HepG2 (cell line): ENCODE measurements at regions not wholly inside any gene's neighbourhood (a gene's known extent, or its start where the extent isn't known, plus 50 kb on each side); places are given as distances from the start of the nearest gene placed in this dataset.

Experiments
- ATAC-seq: fragments of 200-7000 bp; cut with Tn5 transposase; 3 replicates; pipeline ENCODE4 v1.9.1; 2020; ENCODE audit warnings: mild to moderate bottlenecking, moderate library complexity
- BruUV-seq: library from RNA; stranded (reverse); fragments of 400-500 nt; replicated peaks from 2 replicates; lab custom pipeline; 2021; lab: Mats Ljungman, UMichigan
- CTCF ChIA-PET: fragments of 300-600 bp; formaldehyde crosslinking; extraction: SDS; loops from one replicate; lab custom pipeline; 2021; ENCODE audit warnings: low total read pairs, inconsistent platforms, low intra/inter-chr PET ratio; lab: Yijun Ruan, JAX
- POLR2A ChIA-PET: fragments of 350-600 bp; sonication (Branson Sonifier 250); formaldehyde crosslinking; loops from one replicate; lab custom pipeline; 2020; ENCODE audit warnings: antibody characterized with exemption, inconsistent platforms; lab: Yijun Ruan, JAX
- DNase-seq: peaks from one replicate; pipeline ENCODE4 v3.0.0-alpha.2; 2015; ENCODE audit warnings: low spot score
- FAIRE-seq: peaks from 3 replicates; lab custom pipeline; 2011; peaks lifted over from hg19 to GRCh38; lab: Jason Lieb, UNC
- H2AFZ ChIP-seq: one replicate; pipeline ENCODE4 v1.6.1; 2011; ENCODE audit warnings: low read length, inconsistent platforms
- H3K27ac ChIP-seq: fragments of 300-600 bp; 3 replicates; pipeline ENCODE4 v1.8.0; 2011; ENCODE audit warnings: mixed run types, mild to moderate bottlenecking, mixed read lengths, low read length, inconsistent platforms; ENCODE audit not compliant: insufficient read depth; ENCODE audit errors: extremely low read length
- H3K27me3 ChIP-seq, 2 experiments: fragments of 200-600 bp in 1 of 2; 2 replicates in 1 of 2; 3 replicates in 1 of 2; pipeline versions ENCODE4 v1.6.0 to v1.8.0; 2011; ENCODE audit warnings: low read length in 2 of 2, mild to moderate bottlenecking in 2 of 2, moderate library complexity in 2 of 2, inconsistent platforms in 1 of 2; ENCODE audit not compliant: insufficient read depth in 2 of 2, control insufficient read depth in 1 of 2
- H3K36me3 ChIP-seq, 2 experiments: fragments of 200-600 bp in 1 of 2; replicated peaks in 1 of 2; 2 replicates in 1 of 2; 3 replicates in 1 of 2; pipeline versions ENCODE4 v1.5.1 to v1.8.0; 2011; ENCODE audit warnings: low read length in 2 of 2, inconsistent platforms in 1 of 2; ENCODE audit not compliant: insufficient read depth in 2 of 2, control insufficient read depth in 1 of 2
- H3K4me1 ChIP-seq: 2 replicates; pipeline ENCODE4 v1.5.1; 2012; ENCODE audit warnings: low read length, inconsistent platforms; ENCODE audit not compliant: insufficient read depth
- H3K4me2 ChIP-seq: 2 replicates; pipeline ENCODE4 v1.6.0; 2011; ENCODE audit warnings: low read depth, low read length, inconsistent platforms
- H3K4me3 ChIP-seq, 3 experiments: fragments of 200-600 bp in 1 of 3; sonication (generic), shearing (Covaris generic) in 1 of 3; replicated peaks in 1 of 3; 2 replicates each; pipeline ENCODE4 v1.5.1; 2011 to 2016; ENCODE audit warnings: low read length in 3 of 3, inconsistent platforms in 2 of 3, low read depth in 2 of 3, mild to moderate bottlenecking in 2 of 3, control low read depth in 1 of 3, mixed read lengths in 1 of 3; ENCODE audit not compliant: insufficient read depth in 1 of 3
- H3K79me2 ChIP-seq: one replicate; pipeline ENCODE4 v1.6.1; 2011; ENCODE audit warnings: low read length, inconsistent platforms; ENCODE audit not compliant: insufficient read depth
- H3K9ac ChIP-seq: 2 replicates; pipeline ENCODE4 v1.6.0; 2011; ENCODE audit warnings: mild to moderate bottlenecking, low read depth, low read length, inconsistent platforms; ENCODE audit not compliant: insufficient read depth
- H3K9me3 ChIP-seq: 2 replicates; pipeline ENCODE4 v1.5.1; 2012; ENCODE audit warnings: mild to moderate bottlenecking, low read length
- H4K20me1 ChIP-seq: 2 replicates; pipeline ENCODE4 v1.6.0; 2011; ENCODE audit warnings: inconsistent platforms, mild to moderate bottlenecking, low read length, moderate library complexity; ENCODE audit not compliant: insufficient read depth
- ELF3 ChIP-seq: IDR thresholded peaks from 2 replicates; pipeline ENCODE4 v1.6.1; 2016; ENCODE audit warnings: missing genetic modification reagents, missing compliant biosample characterization
- ERF ChIP-seq: IDR thresholded peaks from 2 replicates; pipeline ENCODE4 v1.6.1; 2018; ENCODE audit warnings: missing biosample characterization, missing genetic modification reagents
- FOXA3 ChIP-seq: IDR thresholded peaks from 2 replicates; pipeline ENCODE4 v1.6.1; 2016; ENCODE audit warnings: missing genetic modification reagents, missing compliant biosample characterization
- FOXP1 ChIP-seq, 2 experiments: fragments of 450-650 bp in 1 of 2; IDR thresholded peaks; 2 replicates each; pipeline ENCODE4 v1.6.1; 2017 to 2018; ENCODE audit warnings: antibody characterized with exemption in 1 of 2
- GATAD2A ChIP-seq: IDR thresholded peaks from 2 replicates; pipeline ENCODE4 v1.6.1; 2016
- HDAC1 ChIP-seq: sonication (generic); formaldehyde crosslinking; IDR thresholded peaks from 2 replicates; pipeline ENCODE4 v1.5.1; 2020; ENCODE audit warnings: mild to moderate bottlenecking, missing genetic modification reagents
- JUND ChIP-seq: sonication (generic); formaldehyde crosslinking; IDR thresholded peaks from 2 replicates; pipeline ENCODE4 v1.8.0; 2022; ENCODE audit warnings: mild to moderate bottlenecking, missing genetic modification reagents
- LCORL ChIP-seq, 2 experiments: fragments of 450-650 bp in 1 of 2; sonication (generic) in 1 of 2; formaldehyde crosslinking in 1 of 2; IDR thresholded peaks; 2 replicates each; pipeline versions ENCODE4 v1.5.0 to v1.6.1; 2017 to 2020; ENCODE audit warnings: antibody characterized with exemption in 1 of 2, missing genetic modification reagents in 1 of 2
- MAFF ChIP-seq: IDR thresholded peaks from 2 replicates; pipeline ENCODE4 v1.6.1; 2011; ENCODE audit warnings: low read depth, low read length, improper control_type of control experiment
- MIER2 ChIP-seq: IDR thresholded peaks from 2 replicates; pipeline ENCODE4 v1.6.1; 2016; ENCODE audit warnings: missing biosample characterization, missing genetic modification reagents
- MIER3 ChIP-seq: IDR thresholded peaks from 2 replicates; pipeline ENCODE4 v1.6.1; 2016; ENCODE audit warnings: missing compliant biosample characterization, borderline replicate concordance
- NCOA2 ChIP-seq: sonication (generic); formaldehyde crosslinking; IDR thresholded peaks from 2 replicates; pipeline ENCODE4 v1.8.0; 2022; ENCODE audit warnings: inconsistent platforms
- PHF21A ChIP-seq: sonication (generic); formaldehyde crosslinking; IDR thresholded peaks from 2 replicates; pipeline ENCODE4 v1.5.0; 2020; ENCODE audit warnings: mild to moderate bottlenecking, missing genetic modification reagents
- SAP130 ChIP-seq: IDR thresholded peaks from 2 replicates; pipeline ENCODE4 v1.6.1; 2016; ENCODE audit warnings: low read depth
- SOX13 ChIP-seq, 3 experiments: fragments of 450-650 bp in 1 of 3; sonication (generic) in 1 of 3; formaldehyde crosslinking in 1 of 3; IDR thresholded peaks in 2 of 3; conservative IDR thresholded peaks in 1 of 3; 2 replicates each; pipeline versions ENCODE4 v1.5.0 to v1.6.1; 2016 to 2020; ENCODE audit warnings: antibody characterized with exemption in 1 of 3, mild to moderate bottlenecking in 1 of 3, missing compliant biosample characterization in 1 of 3, missing genetic modification reagents in 1 of 3, moderate library complexity in 1 of 3
- SOX5 ChIP-seq: IDR thresholded peaks from 2 replicates; pipeline ENCODE4 v1.6.1; 2016; ENCODE audit warnings: borderline replicate concordance
- TBX3 ChIP-seq: fragments of 450-650 bp; IDR thresholded peaks from 2 replicates; pipeline ENCODE4 v1.6.1; 2017; ENCODE audit warnings: antibody characterized with exemption, mild to moderate bottlenecking, inconsistent platforms, borderline replicate concordance
- XRCC5 ChIP-seq: fragments of 200-400 bp; formaldehyde crosslinking; optimal IDR thresholded peaks from 2 replicates; pipeline ENCODE3; 2017; ENCODE audit warnings: mild to moderate bottlenecking, low read length
- ZKSCAN5 ChIP-seq: sonication (generic); formaldehyde crosslinking; IDR thresholded peaks from 2 replicates; pipeline ENCODE4 v1.5.1; 2020; ENCODE audit warnings: mild to moderate bottlenecking, missing genetic modification reagents
- ZNF234 ChIP-seq: sonication (generic); formaldehyde crosslinking; conservative IDR thresholded peaks from 2 replicates; pipeline ENCODE4 v1.5.1; 2020; ENCODE audit warnings: mild to moderate bottlenecking, missing genetic modification reagents
- WGBS: methylation state at CpG from one replicate; pipeline ENCODE4 v1.1.6; 2017; ENCODE audit warnings: low lambda C conversion rate; 5-methylcytosine and 5-hydroxymethylcytosine counted together
- in situ Hi-C: cut with HindIII; loops from 2 replicates; pipeline ENCODE4 v1.10.0; 2017; ENCODE audit warnings: low pct_unique_long_range_greater_than_20kb; ENCODE audit not compliant: extremely low pct_ligation_motif_present
- intact Hi-C: fragments of 100-400 bp; cut with micrococcal nuclease; formaldehyde crosslinking; loops from one replicate; pipeline ENCODE4 v1.10.0; 2022; ENCODE audit not compliant: unreplicated experiment
- TF ChIP-seq, protein P1 (sequence below): sonication (generic); formaldehyde crosslinking; IDR thresholded peaks from 2 replicates; pipeline ENCODE4 v1.8.1; 2022; ENCODE audit warnings: low read depth, mild to moderate bottlenecking, missing genetic modification reagents
- TF ChIP-seq, protein P2 (sequence below): sonication (generic); formaldehyde crosslinking; IDR thresholded peaks from 2 replicates; pipeline ENCODE4 v1.5.0; 2020; ENCODE audit warnings: missing genetic modification reagents, mild to moderate bottlenecking, borderline replicate concordance
- TF ChIP-seq, protein P3 (sequence below): sonication (generic); formaldehyde crosslinking; IDR thresholded peaks from 2 replicates; pipeline ENCODE4 v1.4.0; 2020; ENCODE audit warnings: missing genetic modification reagents
- TF ChIP-seq, protein P4 (sequence below): IDR thresholded peaks from 2 replicates; pipeline ENCODE4 v1.6.1; 2012; ENCODE audit warnings: inconsistent platforms

DNA sequence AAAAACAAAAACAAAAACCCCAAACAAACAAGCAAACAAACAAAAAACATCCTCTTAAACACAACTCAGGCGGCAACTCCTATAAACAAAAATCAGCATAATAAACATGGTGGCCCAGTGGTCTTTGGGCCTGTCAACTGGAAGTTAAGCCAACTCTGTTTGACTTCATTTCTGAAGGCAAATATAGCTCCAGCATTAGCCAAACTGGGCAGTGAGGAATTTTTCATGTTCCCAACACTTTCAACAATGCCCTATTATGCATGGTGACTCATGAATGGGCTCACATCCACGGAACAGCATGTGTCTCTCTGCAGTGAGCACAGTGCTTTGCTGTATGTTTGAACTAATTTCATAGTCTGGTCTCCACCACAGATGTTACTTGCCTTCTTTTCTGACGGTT is 143.9 kb upstream of the STC2 start:
- DNase-seq = peak; percentile 90
- H3K27ac ChIP-seq = no peak overlapping the region
- no peak overlapping the region for H2AFZ ChIP-seq
- H3K9me3 ChIP-seq = no peaks in the 10 kb centered on the region
- peak; percentile 72 for FAIRE-seq
- H3K79me2 ChIP-seq = no peaks in the 10 kb centered on the region
- no peaks in the 10 kb centered on the region for H4K20me1 ChIP-seq
- ATAC-seq = peak; percentile 93
- POLR2A ChIA-PET = interaction anchor here (0.6 to 1.2 kb wide), 3 partner anchors 20 to 141 kb away, joined by 3 to 5 read pairs (median 3); no protein-coding TSS in a partner anchor
- peaks cover 0 to 26% of the 10 kb centered on the region in 2 experiments; a peak in 1 of 5 replicates for H3K27me3 ChIP-seq
- CTCF ChIA-PET = no interaction called here
- intact Hi-C loops = no loop called here
- no TSS peak for BruUV-seq
- H3K4me3 ChIP-seq = no peak overlapping the region
- H3K4me1 ChIP-seq = peaks cover 28% of the 10 kb centered on the region
- no peak overlapping the region for H3K9ac ChIP-seq
- in situ Hi-C loops = no loop called here
- peak overlapping the region; percentile 19 for H3K4me2 ChIP-seq
- WGBS = 0% methylated on average over 3 of the region's 3 CpGs
- H3K36me3 ChIP-seq = no peaks in the 10 kb centered on the region
- TF ChIP-seq ERF (0 out of 2 replicates have a peak, but pooled peaks have one; percentile 25), ELF3 (CRISPR knock-in tag) (peak; percentile 12; the same call in 1 of the 2 replicates), TBX3 (peak; percentile 35; the same call in 1 of the 2 replicates), LCORL (IDR thresholded peaks at IDR 0.05) (peak; percentile 18; the same call in 1 of the 2 replicates), LCORL (CRISPR knock-in tag; IDR thresholded peaks at IDR 0.05) (no peak), SOX5 (CRISPR knock-in tag) (peak; percentile 91), NCOA2 (CRISPR knock-in tag) (0 out of 2 replicates have a peak, but pooled peaks have one; percentile 12), MAFF (no peak), ZNF234 (no peak), HDAC1 (no peak), SOX13 (IDR thresholded peaks at IDR 0.05) (no peak), SOX13 (CRISPR knock-in tag; conservative IDR thresholded peaks at IDR 0.05 in 1 of 2, IDR thresholded peaks at IDR 0.05 in 1 of 2) (peak in 1 of 2 experiments; percentile 90; a peak in 2 of 4 replicates), FOXP1 (IDR thresholded peaks at IDR 0.05) (peak; percentile 76), FOXP1 (CRISPR knock-in tag; IDR thresholded peaks at IDR 0.05) (peak; percentile 56; the same call in 1 of the 2 replicates), JUND (CRISPR knock-in tag) (peak; percentile 51; the same call in 1 of the 2 replicates), XRCC5 (no peak), ZKSCAN5 (CRISPR knock-in tag) (no peak), PHF21A (CRISPR knock-in tag) (no peak), FOXA3 (CRISPR knock-in tag) (peak; percentile 49; the same call in 1 of the 2 replicates), SAP130 (CRISPR knock-in tag) (peak; percentile 53), MIER3 (0 out of 2 replicates have a peak, but pooled peaks have one; percentile 35), MIER2 (CRISPR knock-in tag) (peak; percentile 64; the same call in 1 of the 2 replicates), GATAD2A (peak; percentile 38; the same call in 1 of the 2 replicates)
- TF ChIP-seq, protein P1, sequence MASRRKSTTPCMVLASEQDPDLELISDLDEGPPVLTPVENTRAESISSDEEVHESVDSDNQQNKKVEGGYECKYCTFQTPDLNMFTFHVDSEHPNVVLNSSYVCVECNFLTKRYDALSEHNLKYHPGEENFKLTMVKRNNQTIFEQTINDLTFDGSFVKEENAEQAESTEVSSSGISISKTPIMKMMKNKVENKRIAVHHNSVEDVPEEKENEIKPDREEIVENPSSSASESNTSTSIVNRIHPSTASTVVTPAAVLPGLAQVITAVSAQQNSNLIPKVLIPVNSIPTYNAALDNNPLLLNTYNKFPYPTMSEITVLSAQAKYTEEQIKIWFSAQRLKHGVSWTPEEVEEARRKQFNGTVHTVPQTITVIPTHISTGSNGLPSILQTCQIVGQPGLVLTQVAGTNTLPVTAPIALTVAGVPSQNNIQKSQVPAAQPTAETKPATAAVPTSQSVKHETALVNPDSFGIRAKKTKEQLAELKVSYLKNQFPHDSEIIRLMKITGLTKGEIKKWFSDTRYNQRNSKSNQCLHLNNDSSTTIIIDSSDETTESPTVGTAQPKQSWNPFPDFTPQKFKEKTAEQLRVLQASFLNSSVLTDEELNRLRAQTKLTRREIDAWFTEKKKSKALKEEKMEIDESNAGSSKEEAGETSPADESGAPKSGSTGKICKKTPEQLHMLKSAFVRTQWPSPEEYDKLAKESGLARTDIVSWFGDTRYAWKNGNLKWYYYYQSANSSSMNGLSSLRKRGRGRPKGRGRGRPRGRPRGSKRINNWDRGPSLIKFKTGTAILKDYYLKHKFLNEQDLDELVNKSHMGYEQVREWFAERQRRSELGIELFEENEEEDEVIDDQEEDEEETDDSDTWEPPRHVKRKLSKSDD (CRISPR knock-in tag) = no peak
- TF ChIP-seq, protein P2, sequence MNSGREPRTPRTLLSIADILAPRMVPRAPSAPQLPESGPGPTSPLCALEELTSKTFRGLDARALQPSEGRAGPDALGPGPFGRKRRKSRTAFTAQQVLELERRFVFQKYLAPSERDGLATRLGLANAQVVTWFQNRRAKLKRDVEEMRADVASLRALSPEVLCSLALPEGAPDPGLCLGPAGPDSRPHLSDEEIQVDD = no peak
- TF ChIP-seq, protein P3, sequence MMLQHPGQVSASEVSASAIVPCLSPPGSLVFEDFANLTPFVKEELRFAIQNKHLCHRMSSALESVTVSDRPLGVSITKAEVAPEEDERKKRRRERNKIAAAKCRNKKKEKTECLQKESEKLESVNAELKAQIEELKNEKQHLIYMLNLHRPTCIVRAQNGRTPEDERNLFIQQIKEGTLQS (CRISPR knock-in tag) = 0 out of 2 replicates have a peak, but pooled peaks have one; percentile 46
- TF ChIP-seq, protein P4, sequence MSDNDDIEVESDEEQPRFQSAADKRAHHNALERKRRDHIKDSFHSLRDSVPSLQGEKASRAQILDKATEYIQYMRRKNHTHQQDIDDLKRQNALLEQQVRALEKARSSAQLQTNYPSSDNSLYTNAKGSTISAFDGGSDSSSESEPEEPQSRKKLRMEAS = 0 out of 2 replicates have a peak, but pooled peaks have one; percentile 15
